ENCODE measurements at regions not wholly inside any gene's neighbourhood (a gene's known extent, or its start where the extent isn't known, plus 50 kb on each side); places are given as distances from the start of the nearest gene placed in this dataset.

DNA sequence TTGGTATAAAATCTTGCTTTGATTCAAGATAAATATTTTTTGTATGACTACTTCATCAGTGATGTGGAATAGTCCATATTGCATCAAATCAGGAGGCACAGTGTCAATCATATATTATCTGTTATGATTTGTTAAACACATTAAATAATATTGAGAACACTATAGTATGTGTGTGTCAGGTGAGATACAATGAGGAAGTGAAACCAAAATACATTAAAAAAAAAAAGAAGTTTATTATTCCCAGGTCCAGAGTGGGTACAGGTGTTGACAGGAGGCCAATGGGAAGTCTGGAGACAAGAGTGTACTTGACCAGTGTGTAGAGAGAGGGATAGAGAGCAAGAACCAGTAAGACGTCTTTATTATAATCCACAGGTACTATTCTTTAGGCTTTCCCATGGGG, 292.6 kb downstream of the FSIP2 start:
- TF ChIP-seq GATA3 (IDR thresholded peaks at IDR 0.05; ENCODE audit: low read depth, low read length) (no peak), GATA2 (IDR thresholded peaks at IDR 0.05; ENCODE audit: low read depth, low read length) (no peak)
